ENCODE measurements at regions not wholly inside any gene's neighbourhood (a gene's known extent, or its start where the extent isn't known, plus 50 kb on each side); places are given as distances from the start of the nearest gene placed in this dataset.

DNA sequence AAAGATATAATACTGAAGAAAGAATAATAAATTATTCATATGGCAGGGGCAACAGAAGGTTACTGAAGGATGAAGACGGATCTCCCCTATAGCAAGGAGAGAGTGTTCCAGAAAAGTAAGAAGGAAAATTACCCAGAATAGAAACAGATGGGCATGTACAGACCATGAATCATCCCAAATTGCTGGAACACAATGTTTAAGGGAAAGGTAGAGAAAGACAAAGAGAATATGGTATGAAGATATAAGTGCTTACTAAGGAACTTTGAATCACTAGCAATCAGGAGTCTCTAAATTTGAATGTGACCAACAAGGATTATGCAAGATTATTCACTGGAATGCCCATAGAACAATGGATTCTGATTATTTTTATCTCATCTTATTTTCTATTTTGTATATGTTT, 375.4 kb downstream of the COL11A1 start:
- no peaks in the 10 kb centered on the region for H3K4me1 ChIP-seq (ENCODE audit: insufficient read depth)
- no peaks in the 10 kb centered on the region for H3K79me2 ChIP-seq
- no peak overlapping the region for H2AFZ ChIP-seq
- H3K36me3 ChIP-seq (replicated peaks; ENCODE audit: insufficient read depth, low read depth): no peaks in the 10 kb centered on the region
- H4K20me1 ChIP-seq (ENCODE audit: insufficient read depth, poor library complexity, severe bottlenecking): no peaks in the 10 kb centered on the region
- 76% methylated on average over 1 of the region's 1 CpG for WGBS (ENCODE audit: low lambda C conversion rate, missing lambda C conversion rate)
- H3K9me3 ChIP-seq (ENCODE audit: low read depth): no peaks in the 10 kb centered on the region
- H3K4me2 ChIP-seq: no peak overlapping the region
- H3K9me2 ChIP-seq (replicated peaks; ENCODE audit: insufficient read depth): no peaks in the 10 kb centered on the region
- DNase-seq (ENCODE audit: low spot score): no peak
- H3K27me3 ChIP-seq: no peaks in the 10 kb centered on the region
- no peak overlapping the region for H3K4me3 ChIP-seq
- TF ChIP-seq EZH2phosphoT487 (IDR thresholded peaks at IDR 0.05; ENCODE audit: low read depth, severe bottlenecking, unreplicated experiment) (no peak), EZH2 (IDR thresholded peaks at IDR 0.05; ENCODE audit: borderline replicate concordance) (no peak)
- TF ChIP-seq, protein P1, sequence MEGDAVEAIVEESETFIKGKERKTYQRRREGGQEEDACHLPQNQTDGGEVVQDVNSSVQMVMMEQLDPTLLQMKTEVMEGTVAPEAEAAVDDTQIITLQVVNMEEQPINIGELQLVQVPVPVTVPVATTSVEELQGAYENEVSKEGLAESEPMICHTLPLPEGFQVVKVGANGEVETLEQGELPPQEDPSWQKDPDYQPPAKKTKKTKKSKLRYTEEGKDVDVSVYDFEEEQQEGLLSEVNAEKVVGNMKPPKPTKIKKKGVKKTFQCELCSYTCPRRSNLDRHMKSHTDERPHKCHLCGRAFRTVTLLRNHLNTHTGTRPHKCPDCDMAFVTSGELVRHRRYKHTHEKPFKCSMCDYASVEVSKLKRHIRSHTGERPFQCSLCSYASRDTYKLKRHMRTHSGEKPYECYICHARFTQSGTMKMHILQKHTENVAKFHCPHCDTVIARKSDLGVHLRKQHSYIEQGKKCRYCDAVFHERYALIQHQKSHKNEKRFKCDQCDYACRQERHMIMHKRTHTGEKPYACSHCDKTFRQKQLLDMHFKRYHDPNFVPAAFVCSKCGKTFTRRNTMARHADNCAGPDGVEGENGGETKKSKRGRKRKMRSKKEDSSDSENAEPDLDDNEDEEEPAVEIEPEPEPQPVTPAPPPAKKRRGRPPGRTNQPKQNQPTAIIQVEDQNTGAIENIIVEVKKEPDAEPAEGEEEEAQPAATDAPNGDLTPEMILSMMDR (IDR thresholded peaks at IDR 0.05; ENCODE audit: poor library complexity): no peak
- no peak overlapping the region for H3K27ac ChIP-seq

DNA sequence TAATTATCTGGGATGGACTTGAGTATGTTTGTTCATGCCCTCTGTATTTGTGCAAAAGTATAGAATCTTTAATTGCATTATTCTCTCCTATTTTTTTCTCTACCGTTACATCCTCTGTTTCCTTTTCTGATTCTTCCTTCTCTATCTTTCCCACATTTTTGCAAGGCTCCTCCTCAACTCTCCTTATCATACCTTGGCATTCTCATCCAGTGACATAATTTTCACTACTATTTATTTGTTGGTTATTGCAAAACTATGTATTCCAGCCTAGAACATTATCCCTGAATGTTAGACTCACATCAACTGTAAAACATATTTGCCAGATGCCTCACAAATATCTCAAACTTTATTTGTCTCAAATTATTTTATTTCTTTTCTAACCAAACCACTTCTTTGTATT, 381.9 kb downstream of the COL11A1 start:
- Histone ChIP-seq H3K27ac (no peak overlapping the region), H4K20me1 (ENCODE audit: insufficient read depth, poor library complexity, severe bottlenecking) (no peaks in the 10 kb centered on the region), H2AFZ (no peak overlapping the region), H3K36me3 (replicated peaks; ENCODE audit: insufficient read depth, low read depth) (no peaks in the 10 kb centered on the region), H3K4me2 (no peak overlapping the region), H3K9me2 (replicated peaks; ENCODE audit: insufficient read depth) (no peaks in the 10 kb centered on the region), H3K27me3 (no peaks in the 10 kb centered on the region), H3K9me3 (ENCODE audit: low read depth) (no peaks in the 10 kb centered on the region), H3K79me2 (no peaks in the 10 kb centered on the region), H3K4me3 (no peak overlapping the region), H3K4me1 (ENCODE audit: insufficient read depth) (no peaks in the 10 kb centered on the region)
- 95% methylated on average over 1 of the region's 1 CpG for WGBS (ENCODE audit: low lambda C conversion rate, missing lambda C conversion rate)
- no peak for DNase-seq (ENCODE audit: low spot score)
- no peak for TF ChIP-seq EZH2phosphoT487 (IDR thresholded peaks at IDR 0.05; ENCODE audit: low read depth, severe bottlenecking, unreplicated experiment)
- TF ChIP-seq EZH2 (IDR thresholded peaks at IDR 0.05; ENCODE audit: borderline replicate concordance): no peak
- TF ChIP-seq, protein P1 (IDR thresholded peaks at IDR 0.05; ENCODE audit: poor library complexity): no peak

DNA sequence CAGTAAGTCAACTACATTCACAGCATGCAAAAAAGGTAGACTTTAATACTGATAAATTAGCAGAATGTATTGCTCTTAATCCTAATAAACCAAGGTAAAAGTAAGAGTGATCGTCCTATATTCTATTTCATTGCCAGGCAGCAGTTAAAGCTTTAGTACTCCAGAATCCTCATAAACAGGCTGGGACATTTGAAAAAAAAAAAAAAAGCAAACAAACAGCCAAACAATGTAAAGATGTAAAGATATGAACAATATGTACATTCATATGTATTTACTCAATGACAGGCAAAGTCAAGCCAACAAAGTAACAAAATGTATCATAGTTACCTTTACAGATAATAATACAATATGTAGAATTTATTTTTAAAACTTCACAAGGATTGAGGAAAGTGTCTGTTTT, 383.6 kb downstream of the COL11A1 start:
- H2AFZ ChIP-seq: no peak overlapping the region
- H3K9me3 ChIP-seq (ENCODE audit: low read depth): no peaks in the 10 kb centered on the region

More for the DNA sequence above, 383.6 kb downstream of the COL11A1 start:
- H3K9me2 ChIP-seq (replicated peaks; ENCODE audit: insufficient read depth): no peaks in the 10 kb centered on the region
- no peaks in the 10 kb centered on the region for H4K20me1 ChIP-seq (ENCODE audit: insufficient read depth, poor library complexity, severe bottlenecking)
- no peaks in the 10 kb centered on the region for H3K79me2 ChIP-seq
- H3K4me2 ChIP-seq: no peak overlapping the region
- H3K4me1 ChIP-seq (ENCODE audit: insufficient read depth): no peaks in the 10 kb centered on the region
- no peak overlapping the region for H3K4me3 ChIP-seq
- no peak overlapping the region for H3K27ac ChIP-seq
- H3K36me3 ChIP-seq (replicated peaks; ENCODE audit: insufficient read depth, low read depth): no peaks in the 10 kb centered on the region
- no peaks in the 10 kb centered on the region for H3K27me3 ChIP-seq
- 67% methylated on average over 1 of the region's 1 CpG for WGBS (ENCODE audit: low lambda C conversion rate, missing lambda C conversion rate)
- TF ChIP-seq EZH2 (IDR thresholded peaks at IDR 0.05; ENCODE audit: borderline replicate concordance) (no peak), EZH2phosphoT487 (IDR thresholded peaks at IDR 0.05; ENCODE audit: low read depth, severe bottlenecking, unreplicated experiment) (no peak)
- TF ChIP-seq, protein P1 (IDR thresholded peaks at IDR 0.05; ENCODE audit: poor library complexity): no peak
- no peak for DNase-seq (ENCODE audit: low spot score)
